IMR-90 (cell line): ENCODE measurements at regions not wholly inside any gene's neighbourhood (a gene's known extent, or its start where the extent isn't known, plus 50 kb on each side); places are given as distances from the start of the nearest gene placed in this dataset.

Experiments
- ATAC-seq: fragments of 200-7000 bp; cut with Tn5 transposase; 2 replicates; pipeline ENCODE4 v1.9.1; 2020; ENCODE audit warnings: low read depth, mild to moderate bottlenecking, moderate library complexity
- BruUV-seq: library from RNA; stranded (reverse); fragments of 400-500 nt; replicated peaks from 2 replicates; lab custom pipeline; 2021; lab: Mats Ljungman, UMichigan
- CTCF ChIA-PET: fragments of 300-600 bp; formaldehyde crosslinking; extraction: SDS; loops from one replicate; lab custom pipeline; 2021; ENCODE audit warnings: antibody characterized with exemption; lab: Yijun Ruan, JAX
- POLR2A ChIA-PET: fragments of 300-600 bp; sonication (Branson Sonifier 250); formaldehyde crosslinking; loops from one replicate; lab custom pipeline; 2022; ENCODE audit warnings: antibody characterized with exemption; ENCODE audit not compliant: unreplicated experiment; lab: Charles Lee
- DNase-seq: peaks from one replicate; pipeline ENCODE4 v3.0.0; 2013
- H2AFZ ChIP-seq: replicated peaks from 2 replicates; pipeline ENCODE3; 2013; ENCODE audit warnings: low read length, mild to moderate bottlenecking; ENCODE audit not compliant: poor library complexity
- H2AK5ac ChIP-seq: 2 replicates; pipeline ENCODE4 v1.6.1; 2013; ENCODE audit warnings: low read depth, low read length, inconsistent platforms
- H2AK9ac ChIP-seq: replicated peaks from 2 replicates; pipeline ENCODE3; 2013; ENCODE audit warnings: mild to moderate bottlenecking, low read depth, low read length, moderate library complexity; ENCODE audit not compliant: poor library complexity
- H2BK120ac ChIP-seq: 2 replicates; pipeline ENCODE4 v1.6.1; 2013; ENCODE audit warnings: low read depth, low read length, inconsistent platforms
- H2BK15ac ChIP-seq: 3 replicates; pipeline ENCODE4 v1.6.1; 2013; ENCODE audit warnings: low read depth, low read length, inconsistent platforms
- H2BK20ac ChIP-seq: 2 replicates; pipeline ENCODE4 v1.6.1; 2013; ENCODE audit warnings: low read depth, mild to moderate bottlenecking, inconsistent platforms, low read length, moderate library complexity
- H2BK5ac ChIP-seq: 2 replicates; pipeline ENCODE4 v1.6.1; 2013; ENCODE audit warnings: mild to moderate bottlenecking, low read depth, low read length, inconsistent platforms; ENCODE audit not compliant: poor library complexity, severe bottlenecking
- H3K14ac ChIP-seq: replicated peaks from 2 replicates; pipeline ENCODE4 v1.6.1; 2013; ENCODE audit warnings: low read depth, low read length, inconsistent platforms
- H3K18ac ChIP-seq: 2 replicates; pipeline ENCODE4 v1.6.1; 2013; ENCODE audit warnings: low read depth, low read length, control low read depth
- H3K23ac ChIP-seq: 2 replicates; pipeline ENCODE4 v1.6.1; 2013; ENCODE audit warnings: low read depth, low read length, inconsistent platforms
- H3K27ac ChIP-seq: 2 replicates; pipeline ENCODE4 v1.5.1; 2013; ENCODE audit warnings: mild to moderate bottlenecking, control low read depth, low read length; ENCODE audit not compliant: insufficient read depth
- H3K27me3 ChIP-seq: 2 replicates; pipeline ENCODE4 v1.6.1; 2013; ENCODE audit warnings: low read length; ENCODE audit not compliant: control insufficient read depth, insufficient read depth
- H3K36me3 ChIP-seq: 2 replicates; pipeline ENCODE4 v1.6.1; 2013; ENCODE audit warnings: low read length, mixed read lengths; ENCODE audit not compliant: control insufficient read depth, insufficient read depth
- H3K4ac ChIP-seq: 2 replicates; pipeline ENCODE4 v1.6.1; 2013; ENCODE audit warnings: low read depth, low read length, inconsistent platforms
- H3K4me1 ChIP-seq: 2 replicates; pipeline ENCODE4 v1.6.1; 2013; ENCODE audit warnings: low read length, mixed read lengths; ENCODE audit not compliant: control insufficient read depth, insufficient read depth
- H3K4me2 ChIP-seq: 2 replicates; pipeline ENCODE4 v1.6.1; 2013; ENCODE audit warnings: low read depth, mild to moderate bottlenecking, control low read depth, low read length, moderate library complexity
- H3K4me3 ChIP-seq: 2 replicates; pipeline ENCODE4 v1.5.1; 2013; ENCODE audit warnings: low read depth, mild to moderate bottlenecking, control low read depth, low read length, moderate library complexity; ENCODE audit not compliant: insufficient read depth
- H3K56ac ChIP-seq: 2 replicates; pipeline ENCODE4 v1.6.1; 2013; ENCODE audit warnings: low read length, inconsistent platforms; ENCODE audit not compliant: insufficient read depth; ENCODE audit errors: extremely low read depth
- H3K79me1 ChIP-seq, 2 experiments: 2 replicates each; pipeline ENCODE4 v1.6.1; 2013; ENCODE audit warnings: low read length in 2 of 2, inconsistent platforms in 1 of 2, low read depth in 1 of 2
- H3K9ac ChIP-seq: 2 replicates; pipeline ENCODE4 v1.6.1; 2013; ENCODE audit warnings: low read depth, low read length, control low read depth
- H3K9me1 ChIP-seq: 2 replicates; pipeline ENCODE4 v1.6.1; 2013; ENCODE audit warnings: low read length, inconsistent platforms; ENCODE audit not compliant: insufficient read depth
- H3K9me3 ChIP-seq: 2 replicates; pipeline ENCODE4 v1.6.1; 2013; ENCODE audit warnings: low read length; ENCODE audit not compliant: control insufficient read depth, insufficient read depth
- H4K20me1 ChIP-seq: 2 replicates; pipeline ENCODE4 v1.6.1; 2013; ENCODE audit warnings: low read length, inconsistent platforms; ENCODE audit not compliant: insufficient read depth
- H4K5ac ChIP-seq: 2 replicates; pipeline ENCODE4 v1.6.1; 2013; ENCODE audit warnings: mild to moderate bottlenecking, low read depth, low read length, control low read depth
- H4K8ac ChIP-seq, 2 experiments: 2 replicates each; pipeline ENCODE4 v1.6.1; 2013; ENCODE audit warnings: low read depth in 2 of 2, low read length in 2 of 2, control low read depth in 1 of 2, inconsistent platforms in 1 of 2
- H4K91ac ChIP-seq: 2 replicates; pipeline ENCODE4 v1.6.1; 2013; ENCODE audit warnings: low read depth, low read length, inconsistent platforms; ENCODE audit not compliant: insufficient read depth
- CTCF ChIP-seq: conservative IDR thresholded peaks from 2 replicates; pipeline ENCODE4 v1.5.1; 2012; ENCODE audit warnings: mild to moderate bottlenecking, low read depth, low read length, improper control_type of control experiment
- MXI1 ChIP-seq: IDR thresholded peaks from 2 replicates; pipeline ENCODE4 v1.6.1; 2012; ENCODE audit warnings: low read depth, mild to moderate bottlenecking, low read length, moderate library complexity, borderline replicate concordance
- POLR2A ChIP-seq: IDR thresholded peaks from 2 replicates; pipeline ENCODE4 v1.6.1; 2012; ENCODE audit warnings: mild to moderate bottlenecking, low read depth, low read length
- RFX5 ChIP-seq: IDR thresholded peaks from 2 replicates; pipeline ENCODE4 v1.8.0; 2012; ENCODE audit warnings: low read depth, mild to moderate bottlenecking, low read length, moderate library complexity
- SMC3 ChIP-seq: fragments of 150-350 bp; IDR thresholded peaks from 2 replicates; pipeline ENCODE4 v1.6.1; 2016; ENCODE audit warnings: low read depth, mild to moderate bottlenecking, antibody characterized with exemption, low read length, moderate library complexity
- USF2 ChIP-seq: fragments of 150-350 bp; IDR thresholded peaks from 2 replicates; pipeline ENCODE4 v1.6.1; 2017; ENCODE audit warnings: mild to moderate bottlenecking, antibody characterized with exemption, low read length, low read depth
- dilution Hi-C: fragments of 300-500 bp; cut with HindIII; formaldehyde crosslinking; loops from one replicate; pipeline ENCODE4 v1.14.3; 2018; ENCODE audit warnings: low sequenced_read_pairs; ENCODE audit not compliant: unreplicated experiment
- in situ Hi-C: fragments of 300-500 bp; cut with MboI; formaldehyde crosslinking; loops from 3 replicates; pipeline ENCODE4 v1.14.3; 2019; ENCODE audit warnings: low sequenced_read_pairs, inconsistent platforms, mixed read lengths
- intact Hi-C: fragments of 100-400 bp; cut with micrococcal nuclease; formaldehyde crosslinking; loops from 2 replicates; pipeline ENCODE4 v1.10.0; 2022

DNA sequence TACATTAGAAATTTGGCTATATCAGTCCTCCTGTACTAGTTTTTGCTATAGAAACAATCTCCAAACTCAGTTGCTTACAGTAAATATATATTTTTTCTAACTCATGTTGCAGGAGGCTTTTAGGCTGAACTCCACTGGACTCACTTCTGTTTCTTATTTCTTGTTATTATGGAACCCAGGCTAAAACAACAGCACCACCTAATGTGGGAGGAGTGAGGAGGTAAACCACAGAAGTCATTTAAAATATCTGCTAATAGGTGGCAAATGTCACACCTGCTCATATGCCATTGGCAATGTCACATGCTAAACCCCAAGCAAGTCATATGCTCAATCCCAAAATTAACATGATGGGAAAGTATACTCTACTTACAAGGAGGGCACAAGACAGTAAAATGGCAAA is 462.2 kb downstream of the PLOD2 start:
- Histone ChIP-seq H3K4me3 (no peak overlapping the region), H3K36me3 (no peaks in the 10 kb centered on the region), H4K8ac (no peak overlapping the region), H3K9me1 (no peaks in the 10 kb centered on the region), H3K79me1 (no peaks in the 10 kb centered on the region), H2AK9ac (no peak overlapping the region), H3K9ac (no peak overlapping the region), H3K14ac (no peak overlapping the region), H2BK20ac (no peak overlapping the region), H4K5ac (no peak overlapping the region), H4K20me1 (no peaks in the 10 kb centered on the region), H3K4ac (no peak overlapping the region), H2BK15ac (no peak overlapping the region), H3K27ac (no peak overlapping the region), H3K56ac (no peak overlapping the region), H3K4me1 (no peaks in the 10 kb centered on the region), H3K18ac (no peak overlapping the region), H2AFZ (no peak overlapping the region), H3K23ac (no peak overlapping the region), H3K4me2 (no peak overlapping the region), H2AK5ac (no peak overlapping the region), H3K9me3 (peaks cover 2% of the 10 kb centered on the region; the same call in 1 of the 2 replicates), H2BK5ac (no peak overlapping the region), H4K91ac (no peak overlapping the region), H3K27me3 (no peaks in the 10 kb centered on the region), H2BK120ac (no peak overlapping the region)
- TF ChIP-seq MXI1 (no peak), USF2 (no peak), CTCF (no peak), SMC3 (no peak), POLR2A (no peak), RFX5 (no peak)
- no TSS peak for BruUV-seq
- CTCF ChIA-PET = no interaction called here
- in situ Hi-C loops = no loop called here
- dilution Hi-C loops = no loop called here
- DNase-seq (no peak), ATAC-seq (no peak)
- POLR2A ChIA-PET = no interaction called here
- intact Hi-C loops = no loop called here
